Osteoblast (primary cell): ENCODE measurements at regions not wholly inside any gene's neighbourhood (a gene's known extent, or its start where the extent isn't known, plus 50 kb on each side); places are given as distances from the start of the nearest gene placed in this dataset.

Experiments used
- DNase-seq: peaks from one replicate; pipeline ENCODE4 v3.0.0; 2011; ENCODE audit warnings: low spot score, mixed read lengths; ENCODE audit not compliant: insufficient read length; ENCODE audit errors: missing footprints
- H2AFZ ChIP-seq: 2 replicates; pipeline ENCODE4 v1.6.0; 2011; ENCODE audit warnings: mild to moderate bottlenecking, low read length
- H3K27ac ChIP-seq: 2 replicates; pipeline ENCODE4 v1.5.1; 2011; ENCODE audit warnings: mild to moderate bottlenecking, low read depth, low read length, moderate library complexity
- H3K27me3 ChIP-seq: 2 replicates; pipeline ENCODE4 v1.6.0; 2012; ENCODE audit warnings: mild to moderate bottlenecking, control low read depth, inconsistent platforms, low read length, moderate library complexity; ENCODE audit not compliant: insufficient read depth
- H3K36me3 ChIP-seq: 2 replicates; pipeline ENCODE4 v1.5.1; 2011; ENCODE audit warnings: mild to moderate bottlenecking, low read length, control low read depth, moderate library complexity; ENCODE audit not compliant: insufficient read depth
- H3K4me1 ChIP-seq: 2 replicates; pipeline ENCODE4 v1.5.1; 2011; ENCODE audit warnings: mild to moderate bottlenecking, low read length, control low read depth, moderate library complexity; ENCODE audit not compliant: insufficient read depth
- H3K4me2 ChIP-seq: 2 replicates; pipeline ENCODE4 v1.6.0; 2011; ENCODE audit warnings: mild to moderate bottlenecking, low read length; ENCODE audit not compliant: insufficient read depth
- H3K4me3 ChIP-seq: fragments of 200-600 bp; sonication (generic); 3 replicates; pipeline ENCODE4 v1.5.1; 2012; ENCODE audit warnings: mild to moderate bottlenecking, low read length, inconsistent platforms; ENCODE audit not compliant: insufficient read depth
- H3K79me2 ChIP-seq: 2 replicates; pipeline ENCODE4 v1.6.0; 2012; ENCODE audit warnings: mild to moderate bottlenecking, low read length, control low read depth, inconsistent platforms; ENCODE audit not compliant: insufficient read depth
- H3K9me3 ChIP-seq: 2 replicates; pipeline ENCODE4 v1.5.1; 2011; ENCODE audit warnings: low read depth, low read length, control low read depth
- H4K20me1 ChIP-seq: 2 replicates; pipeline ENCODE4 v1.6.0; 2012; ENCODE audit warnings: mild to moderate bottlenecking, low read length, control low read depth; ENCODE audit not compliant: insufficient read depth
- TF ChIP-seq, protein P1 (sequence below): IDR thresholded peaks from 2 replicates; pipeline ENCODE4 v1.5.1; 2011; ENCODE audit warnings: mild to moderate bottlenecking, low read depth, low read length, moderate library complexity; ENCODE audit errors: extremely low read depth

DNA sequence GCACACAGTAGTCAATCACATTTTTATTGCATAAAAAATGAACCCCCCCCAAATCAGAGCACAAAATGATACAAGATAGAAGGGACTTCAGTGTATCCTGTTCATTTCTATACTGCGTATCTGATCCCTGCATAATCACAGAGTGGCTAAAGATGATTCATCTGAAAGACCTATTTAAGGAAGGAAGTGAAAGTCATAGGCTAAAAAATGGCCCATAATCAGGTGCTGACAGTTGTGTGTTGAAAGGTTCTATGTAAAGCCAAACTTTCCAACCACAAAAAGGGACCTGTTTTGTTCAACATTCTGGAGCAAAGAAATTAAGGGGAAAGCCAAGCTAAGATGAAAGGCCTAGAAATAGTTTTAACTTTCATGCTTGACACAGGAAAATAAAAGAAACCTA lies 147.8 kb upstream of the ATP2B1 start:
- Histone ChIP-seq H2AFZ (no peak overlapping the region), H4K20me1 (no peaks in the 10 kb centered on the region), H3K4me1 (no peaks in the 10 kb centered on the region), H3K4me2 (no peak overlapping the region), H3K36me3 (no peaks in the 10 kb centered on the region), H3K9me3 (no peaks in the 10 kb centered on the region), H3K27ac (no peak overlapping the region), H3K4me3 (no peak overlapping the region), H3K27me3 (no peaks in the 10 kb centered on the region), H3K79me2 (no peaks in the 10 kb centered on the region)
- peak; percentile 49 for DNase-seq
- TF ChIP-seq, protein P1, sequence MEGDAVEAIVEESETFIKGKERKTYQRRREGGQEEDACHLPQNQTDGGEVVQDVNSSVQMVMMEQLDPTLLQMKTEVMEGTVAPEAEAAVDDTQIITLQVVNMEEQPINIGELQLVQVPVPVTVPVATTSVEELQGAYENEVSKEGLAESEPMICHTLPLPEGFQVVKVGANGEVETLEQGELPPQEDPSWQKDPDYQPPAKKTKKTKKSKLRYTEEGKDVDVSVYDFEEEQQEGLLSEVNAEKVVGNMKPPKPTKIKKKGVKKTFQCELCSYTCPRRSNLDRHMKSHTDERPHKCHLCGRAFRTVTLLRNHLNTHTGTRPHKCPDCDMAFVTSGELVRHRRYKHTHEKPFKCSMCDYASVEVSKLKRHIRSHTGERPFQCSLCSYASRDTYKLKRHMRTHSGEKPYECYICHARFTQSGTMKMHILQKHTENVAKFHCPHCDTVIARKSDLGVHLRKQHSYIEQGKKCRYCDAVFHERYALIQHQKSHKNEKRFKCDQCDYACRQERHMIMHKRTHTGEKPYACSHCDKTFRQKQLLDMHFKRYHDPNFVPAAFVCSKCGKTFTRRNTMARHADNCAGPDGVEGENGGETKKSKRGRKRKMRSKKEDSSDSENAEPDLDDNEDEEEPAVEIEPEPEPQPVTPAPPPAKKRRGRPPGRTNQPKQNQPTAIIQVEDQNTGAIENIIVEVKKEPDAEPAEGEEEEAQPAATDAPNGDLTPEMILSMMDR: no peak

DNA sequence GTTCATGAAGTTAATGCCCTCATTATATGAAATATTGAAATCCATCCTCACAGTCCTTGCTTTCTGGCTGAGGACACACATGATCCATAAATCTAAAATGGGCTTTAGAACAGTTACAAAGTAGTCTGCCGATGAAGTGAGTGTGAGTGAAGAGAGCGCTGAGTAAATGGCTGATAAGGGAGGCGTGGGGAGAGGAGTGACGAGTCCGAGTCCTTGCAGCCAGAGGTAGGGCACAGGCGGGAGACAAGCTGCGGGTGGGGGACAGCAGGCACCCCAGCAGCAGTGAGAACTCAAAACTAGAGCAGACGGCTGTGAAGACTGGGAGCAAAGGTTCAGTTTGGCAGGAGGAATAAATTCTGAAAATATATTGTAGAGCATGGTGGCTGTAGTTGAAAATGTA lies 140.1 kb upstream of the ATP2B1 start:
- no peak for DNase-seq
- Histone ChIP-seq H3K9me3 (no peaks in the 10 kb centered on the region), H3K27me3 (no peaks in the 10 kb centered on the region), H3K4me1 (no peaks in the 10 kb centered on the region), H2AFZ (no peak overlapping the region), H3K27ac (no peak overlapping the region), H4K20me1 (no peaks in the 10 kb centered on the region), H3K4me2 (no peak overlapping the region), H3K36me3 (no peaks in the 10 kb centered on the region), H3K4me3 (no peak overlapping the region), H3K79me2 (no peaks in the 10 kb centered on the region)
- TF ChIP-seq, protein P1: no peak

DNA sequence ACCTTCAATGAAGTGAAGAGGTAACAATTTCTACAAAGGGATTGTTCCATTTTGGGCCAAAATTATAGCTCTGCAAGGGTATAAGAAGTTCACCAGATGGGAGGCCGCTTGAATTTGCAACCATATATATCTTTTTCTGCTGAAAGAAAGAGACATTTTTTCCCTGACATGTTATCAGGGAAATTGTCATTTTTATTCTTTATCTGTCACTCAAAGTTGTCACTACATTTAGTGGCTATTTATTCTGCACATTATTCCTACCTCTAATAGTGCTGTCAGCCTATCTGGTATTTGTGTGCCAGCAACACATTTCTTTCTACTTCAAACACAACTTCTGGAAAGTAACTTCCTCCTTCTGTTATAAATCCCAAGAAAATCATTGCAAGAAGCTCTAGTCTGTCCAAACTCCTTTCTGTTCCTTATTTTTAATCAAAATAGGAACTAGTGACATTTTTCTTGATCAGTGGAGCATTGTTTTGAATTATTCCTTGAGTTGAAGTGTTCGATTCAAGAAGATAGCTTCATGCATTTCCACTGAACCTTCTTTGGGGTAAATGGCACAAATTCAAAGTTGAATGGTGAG lies 137.9 kb upstream of the ATP2B1 start:
- Histone ChIP-seq H3K4me1 (no peaks in the 10 kb centered on the region), H2AFZ (peak overlapping the region; percentile 18), H3K79me2 (no peaks in the 10 kb centered on the region), H4K20me1 (no peaks in the 10 kb centered on the region), H3K27ac (no peak overlapping the region), H3K27me3 (no peaks in the 10 kb centered on the region), H3K4me2 (no peak overlapping the region), H3K4me3 (no peak overlapping the region), H3K9me3 (no peaks in the 10 kb centered on the region), H3K36me3 (no peaks in the 10 kb centered on the region)
- TF ChIP-seq, protein P1: no peak
- DNase-seq: no peak

DNA sequence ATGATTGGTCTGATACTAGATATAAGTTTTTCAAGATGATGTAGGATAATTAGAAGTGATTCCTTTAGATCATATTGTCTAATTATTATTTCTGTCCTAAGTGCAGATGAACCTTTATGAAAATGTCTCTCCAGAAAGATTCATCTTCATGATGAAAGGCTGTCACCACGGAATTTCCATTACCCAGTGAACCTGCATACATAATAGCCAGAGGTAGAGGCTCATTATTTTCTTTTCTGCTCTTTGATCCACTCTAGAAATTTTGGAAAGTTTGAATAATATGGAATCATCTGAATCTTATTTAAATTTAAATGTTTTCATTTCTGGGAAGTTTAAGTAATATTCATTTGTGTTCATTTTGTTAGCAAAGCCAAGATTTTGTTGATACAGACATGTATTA lies 137.1 kb upstream of the ATP2B1 start:
- DNase-seq: no peak
- Histone ChIP-seq H2AFZ (no peak overlapping the region), H3K9me3 (no peaks in the 10 kb centered on the region), H4K20me1 (no peaks in the 10 kb centered on the region), H3K4me1 (no peaks in the 10 kb centered on the region), H3K36me3 (no peaks in the 10 kb centered on the region), H3K79me2 (no peaks in the 10 kb centered on the region), H3K4me2 (no peak overlapping the region), H3K27me3 (no peaks in the 10 kb centered on the region), H3K4me3 (no peak overlapping the region), H3K27ac (no peak overlapping the region)
- TF ChIP-seq, protein P1: no peak
